Kidney (tissue), 13 donors: ENCODE measurements at regions not wholly inside any gene's neighbourhood (a gene's known extent, or its start where the extent isn't known, plus 50 kb on each side); places are given as distances from the start of the nearest gene placed in this dataset.

Experiments used
- DNase-seq, 5 donors: peaks; one replicate each; pipeline ENCODE4 v3.0.0-alpha.2; 2013 to 2020
- FAIRE-seq: peaks from 2 replicates; lab custom pipeline; 2012; peaks lifted over from hg19 to GRCh38; lab: Jason Lieb, UNC
- H3K27ac ChIP-seq, 2 donors: one replicate each; pipeline ENCODE4 v1.7.0; 2013; ENCODE audit warnings: low read depth in 2 of 2, low read length in 2 of 2, inconsistent platforms in 1 of 2
- H3K27me3 ChIP-seq: one replicate; pipeline ENCODE4 v1.7.1; 2013; ENCODE audit warnings: low read length, inconsistent platforms; ENCODE audit not compliant: control insufficient read depth, insufficient read depth
- H3K36me3 ChIP-seq, 3 donors: one replicate each; pipeline versions ENCODE4 v1.7.0 to v1.7.1; 2013; ENCODE audit warnings: low read length in 3 of 3, control low read depth in 1 of 3, inconsistent platforms in 1 of 3; ENCODE audit not compliant: insufficient read depth in 3 of 3, control insufficient read depth in 2 of 3
- H3K4me1 ChIP-seq, 3 donors: one replicate each; pipeline versions ENCODE4 v1.7.0 to v1.7.1; 2013; ENCODE audit warnings: low read length in 3 of 3, inconsistent platforms in 1 of 3, low read depth in 1 of 3; ENCODE audit not compliant: control insufficient read depth in 2 of 3, insufficient read depth in 2 of 3
- H3K4me3 ChIP-seq, 3 donors: one replicate each; pipeline versions ENCODE4 v1.7.0 to v1.8.1; 2013; ENCODE audit warnings: low read length in 3 of 3, control low read depth in 1 of 3, inconsistent platforms in 1 of 3
- H3K9ac ChIP-seq, 3 donors: one replicate each; pipeline versions ENCODE4 v1.7.0 to v1.7.1; 2013; ENCODE audit warnings: low read length in 3 of 3, control low read depth in 1 of 3, inconsistent platforms in 1 of 3
- H3K9me3 ChIP-seq, 3 donors: one replicate each; pipeline versions ENCODE4 v1.7.0 to v1.7.1; 2013; ENCODE audit warnings: low read length in 3 of 3, control low read depth in 1 of 3, inconsistent platforms in 1 of 3; ENCODE audit not compliant: control insufficient read depth in 2 of 3, insufficient read depth in 1 of 3
- CTCF ChIP-seq: IDR thresholded peaks from 3 replicates; pipeline ENCODE4 v1.5.1; 2012; ENCODE audit warnings: mild to moderate bottlenecking, moderate library complexity, borderline replicate concordance; ENCODE audit not compliant: insufficient read depth; ENCODE audit errors: extremely low read depth
- intact Hi-C: fragments of 100-400 bp; cut with DNase I; formaldehyde crosslinking; loops from one replicate; pipeline ENCODE4 v1.11.1; 2022
- donor health status: control.
- donor health status: control.
- donor health status: control.
- donor health status: control.
- donor health status: control.
- donor health status: DM: yes; HTN: yes; CAD: no.
- donor health status: Normal renal cell carcinoma (clear cell type).

- Histone ChIP-seq H3K9me3 (no peaks in the 10 kb centered on the region), H3K4me3 (no peak overlapping the region), H3K9ac (no peak overlapping the region), H3K27ac (no peak overlapping the region), H3K27me3 (no peaks in the 10 kb centered on the region), H3K4me1 (no peaks in the 10 kb centered on the region), H3K36me3 (no peaks in the 10 kb centered on the region)
- no peak for TF ChIP-seq CTCF
- FAIRE-seq: no peak
- no peak for DNase-seq
- intact Hi-C loops: no loop called here
Measured at GRCh38 chr2:76563730-76564129, 853.0 kb upstream of the GCFC2 start.

- no peak for DNase-seq
- no peak overlapping the region for H3K27ac ChIP-seq
Measured at GRCh38 chr2:76558157-76558556, 847.4 kb upstream of the GCFC2 start.

GRCh38 chr2:76556018-76556417 lies 845.3 kb upstream of the GCFC2 start:
- FAIRE-seq (no peak), DNase-seq (no peak)
- H3K9me3 ChIP-seq: no peaks in the 10 kb centered on the region
- TF ChIP-seq CTCF: no peak
- no peak overlapping the region for H3K27ac ChIP-seq
- no peaks in the 10 kb centered on the region for H3K4me1 ChIP-seq
- intact Hi-C loops: no loop called here
- no peak overlapping the region for H3K9ac ChIP-seq
- H3K27me3 ChIP-seq: no peaks in the 10 kb centered on the region
- no peak overlapping the region for H3K4me3 ChIP-seq
- H3K36me3 ChIP-seq: no peaks in the 10 kb centered on the region

More at GRCh38 chr2:76558157-76558556, 847.4 kb upstream of the GCFC2 start:
- Histone ChIP-seq H3K36me3 (no peaks in the 10 kb centered on the region), H3K9me3 (no peaks in the 10 kb centered on the region), H3K4me1 (no peaks in the 10 kb centered on the region), H3K9ac (no peak overlapping the region), H3K4me3 (no peak overlapping the region), H3K27me3 (no peaks in the 10 kb centered on the region)
- TF ChIP-seq CTCF: no peak
- FAIRE-seq: no peak
- intact Hi-C loops: no loop called here

GRCh38 chr2:76546207-76546606 lies 835.5 kb upstream of the GCFC2 start:
- H3K36me3 ChIP-seq: no peaks in the 10 kb centered on the region

More at GRCh38 chr2:76546207-76546606, 835.5 kb upstream of the GCFC2 start:
- intact Hi-C loops: no loop called here
- no peak overlapping the region for H3K27ac ChIP-seq
- TF ChIP-seq CTCF: no peak
- DNase-seq: no peak
- no peaks in the 10 kb centered on the region for H3K27me3 ChIP-seq
- H3K9me3 ChIP-seq: no peaks in the 10 kb centered on the region
- no peak for FAIRE-seq
- H3K4me3 ChIP-seq: no peak overlapping the region
- no peak overlapping the region for H3K9ac ChIP-seq
- no peaks in the 10 kb centered on the region for H3K4me1 ChIP-seq
